ENCODE measurements at regions not wholly inside any gene's neighbourhood (a gene's known extent, or its start where the extent isn't known, plus 50 kb on each side); places are given as distances from the start of the nearest gene placed in this dataset.

DNA sequence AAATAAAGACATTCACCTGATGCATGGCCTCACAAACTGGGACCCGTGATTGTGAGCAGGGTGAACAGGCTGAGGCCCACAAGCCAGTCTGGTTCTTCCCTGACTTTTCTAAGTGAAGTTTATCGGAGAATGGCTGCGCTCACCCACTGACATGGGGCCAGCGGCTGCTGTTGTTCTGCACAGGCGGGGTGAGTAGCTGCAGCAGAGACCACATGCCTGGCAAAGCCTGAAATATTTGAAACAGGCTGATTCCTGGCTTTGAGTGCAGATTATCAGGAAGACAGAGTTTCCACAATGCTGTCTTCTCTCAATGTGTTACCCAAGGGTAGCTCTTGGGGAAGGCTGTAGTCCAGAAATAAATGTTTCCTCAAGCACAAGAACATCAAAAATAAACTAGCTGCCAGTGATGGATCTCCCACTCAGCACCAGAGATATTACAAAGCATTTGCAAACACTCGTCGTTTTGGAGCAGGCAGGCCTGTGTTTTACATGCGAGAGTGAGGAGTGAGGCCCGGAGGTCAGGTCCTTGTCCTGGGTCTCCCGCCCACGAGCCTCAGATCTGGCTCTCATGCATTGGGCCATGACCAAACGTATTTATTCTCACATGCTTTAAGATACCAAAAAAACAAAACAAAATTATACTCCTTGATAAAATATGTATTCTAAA, 647.1 kb downstream of the GALR1 start:
- no peak for DNase-seq (ENCODE audit: low read depth in 2 of 2)
- TF ChIP-seq EZH2 (IDR thresholded peaks at IDR 0.05; ENCODE audit: low read length, missing control alignments): no peak
- TF ChIP-seq, protein P1, sequence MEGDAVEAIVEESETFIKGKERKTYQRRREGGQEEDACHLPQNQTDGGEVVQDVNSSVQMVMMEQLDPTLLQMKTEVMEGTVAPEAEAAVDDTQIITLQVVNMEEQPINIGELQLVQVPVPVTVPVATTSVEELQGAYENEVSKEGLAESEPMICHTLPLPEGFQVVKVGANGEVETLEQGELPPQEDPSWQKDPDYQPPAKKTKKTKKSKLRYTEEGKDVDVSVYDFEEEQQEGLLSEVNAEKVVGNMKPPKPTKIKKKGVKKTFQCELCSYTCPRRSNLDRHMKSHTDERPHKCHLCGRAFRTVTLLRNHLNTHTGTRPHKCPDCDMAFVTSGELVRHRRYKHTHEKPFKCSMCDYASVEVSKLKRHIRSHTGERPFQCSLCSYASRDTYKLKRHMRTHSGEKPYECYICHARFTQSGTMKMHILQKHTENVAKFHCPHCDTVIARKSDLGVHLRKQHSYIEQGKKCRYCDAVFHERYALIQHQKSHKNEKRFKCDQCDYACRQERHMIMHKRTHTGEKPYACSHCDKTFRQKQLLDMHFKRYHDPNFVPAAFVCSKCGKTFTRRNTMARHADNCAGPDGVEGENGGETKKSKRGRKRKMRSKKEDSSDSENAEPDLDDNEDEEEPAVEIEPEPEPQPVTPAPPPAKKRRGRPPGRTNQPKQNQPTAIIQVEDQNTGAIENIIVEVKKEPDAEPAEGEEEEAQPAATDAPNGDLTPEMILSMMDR (conservative IDR thresholded peaks at IDR 0.05 in 1 of 2, IDR thresholded peaks at IDR 0.05 in 1 of 2; ENCODE audit: low read depth in 1 of 2, low read length in 2 of 2): no peak
- no peak overlapping the region for H2AFZ ChIP-seq (ENCODE audit: low read length)

GRCh38 chr18:77897606-77898005, 648.0 kb downstream of the GALR1 start:
- H4K20me1 ChIP-seq (ENCODE audit: control insufficient read depth, extremely low read depth, insufficient read depth, low read length): no peaks in the 10 kb centered on the region
- no peak overlapping the region for H2AFZ ChIP-seq (ENCODE audit: low read length)
- TF ChIP-seq EZH2 (IDR thresholded peaks at IDR 0.05; ENCODE audit: low read length, missing control alignments): no peak
- TF ChIP-seq, protein P1 (conservative IDR thresholded peaks at IDR 0.05 in 1 of 2, IDR thresholded peaks at IDR 0.05 in 1 of 2; ENCODE audit: low read depth in 1 of 2, low read length in 2 of 2): no peak
- H3K4me2 ChIP-seq (ENCODE audit: extremely low read depth, insufficient read depth, low read length): no peak overlapping the region
- no peaks in the 10 kb centered on the region for H3K27me3 ChIP-seq (ENCODE audit: control insufficient read depth, insufficient read depth, low read length)
- H3K27ac ChIP-seq (ENCODE audit: insufficient read depth, low read length): no peak overlapping the region
- H3K4me3 ChIP-seq (replicated peaks in 1 of 4; ENCODE audit: control extremely low read depth in 1 of 4, insufficient read depth in 1 of 4, low read depth in 3 of 4, low read length in 4 of 4): no peak overlapping the region
- H3K36me3 ChIP-seq (ENCODE audit: control insufficient read depth, insufficient read depth, low read length): no peaks in the 10 kb centered on the region
- no peak overlapping the region for H3K9ac ChIP-seq (ENCODE audit: insufficient read depth, low read length)
- no peaks in the 10 kb centered on the region for H3K9me3 ChIP-seq (ENCODE audit: control insufficient read depth, insufficient read depth, low read depth, low read length)
- DNase-seq (ENCODE audit: low read depth in 2 of 2): no peak
- H3K4me1 ChIP-seq (ENCODE audit: control insufficient read depth, extremely low read depth, insufficient read depth, low read length): no peaks in the 10 kb centered on the region
- no peaks in the 10 kb centered on the region for H3K79me2 ChIP-seq (ENCODE audit: control insufficient read depth, insufficient read depth, low read length)

More for the DNA sequence above, 647.1 kb downstream of the GALR1 start:
- Histone ChIP-seq H3K4me3 (replicated peaks in 1 of 4; ENCODE audit: control extremely low read depth in 1 of 4, insufficient read depth in 1 of 4, low read depth in 3 of 4, low read length in 4 of 4) (no peak overlapping the region), H3K4me2 (ENCODE audit: extremely low read depth, insufficient read depth, low read length) (no peak overlapping the region), H4K20me1 (ENCODE audit: control insufficient read depth, extremely low read depth, insufficient read depth, low read length) (no peaks in the 10 kb centered on the region), H3K79me2 (ENCODE audit: control insufficient read depth, insufficient read depth, low read length) (no peaks in the 10 kb centered on the region), H3K27me3 (ENCODE audit: control insufficient read depth, insufficient read depth, low read length) (no peaks in the 10 kb centered on the region), H3K4me1 (ENCODE audit: control insufficient read depth, extremely low read depth, insufficient read depth, low read length) (no peaks in the 10 kb centered on the region), H3K36me3 (ENCODE audit: control insufficient read depth, insufficient read depth, low read length) (no peaks in the 10 kb centered on the region), H3K9ac (ENCODE audit: insufficient read depth, low read length) (no peak overlapping the region), H3K27ac (ENCODE audit: insufficient read depth, low read length) (no peak overlapping the region), H3K9me3 (ENCODE audit: control insufficient read depth, insufficient read depth, low read depth, low read length) (no peaks in the 10 kb centered on the region)

DNA sequence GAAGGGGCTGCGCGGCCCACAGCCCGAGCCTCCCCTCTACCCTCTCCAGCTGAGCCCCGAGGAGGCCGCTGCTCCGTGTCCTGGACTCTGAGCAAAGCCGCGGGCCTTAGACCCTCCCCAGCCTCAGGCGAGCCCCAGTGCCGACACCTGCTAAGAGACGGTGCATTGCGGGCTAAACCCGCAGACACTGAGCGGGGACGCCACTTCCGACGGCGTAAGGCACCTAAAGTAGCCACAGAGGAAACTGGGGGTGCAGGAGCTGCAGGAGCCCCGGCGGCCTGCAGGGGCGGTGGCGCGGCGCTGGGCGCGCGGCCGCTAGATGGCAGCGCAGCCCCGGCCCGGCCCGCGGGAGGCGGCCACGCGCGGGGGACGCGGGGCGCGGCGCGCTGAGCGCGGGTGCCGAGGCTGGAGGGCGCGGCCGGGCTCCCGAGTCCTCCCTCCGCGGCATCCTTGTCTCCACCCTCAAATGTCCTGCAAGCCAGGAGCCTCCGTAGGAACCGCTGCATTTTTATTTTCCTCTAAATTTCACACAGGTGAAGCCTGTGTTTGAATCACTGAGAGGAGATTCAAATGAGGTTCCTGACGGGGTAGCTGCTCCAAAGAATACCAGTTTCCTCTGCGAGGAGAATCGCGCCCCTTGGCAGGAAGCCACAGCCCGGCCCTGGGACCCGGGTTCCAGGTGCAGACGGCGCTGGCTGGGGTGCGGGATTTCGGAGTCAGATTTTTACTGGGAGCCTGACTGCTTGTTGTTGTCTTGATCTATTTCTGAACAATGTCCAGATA, 650.5 kb downstream of the GALR1 start:
- peak overlapping the region; percentile 35 for H3K4me2 ChIP-seq (ENCODE audit: extremely low read depth, insufficient read depth, low read length)
- no peak overlapping the region for H3K9ac ChIP-seq (ENCODE audit: insufficient read depth, low read length)
- H3K79me2 ChIP-seq (ENCODE audit: control insufficient read depth, insufficient read depth, low read length): no peaks in the 10 kb centered on the region
- H3K4me3 ChIP-seq (replicated peaks in 1 of 4; ENCODE audit: control extremely low read depth in 1 of 4, insufficient read depth in 1 of 4, low read depth in 3 of 4, low read length in 4 of 4): peak overlapping the region in 1 of 4 experiments; percentile 21
- no peaks in the 10 kb centered on the region for H3K9me3 ChIP-seq (ENCODE audit: control insufficient read depth, insufficient read depth, low read depth, low read length)
- no peak overlapping the region for H2AFZ ChIP-seq (ENCODE audit: low read length)
- no peaks in the 10 kb centered on the region for H3K27me3 ChIP-seq (ENCODE audit: control insufficient read depth, insufficient read depth, low read length)
- H3K4me1 ChIP-seq (ENCODE audit: control insufficient read depth, extremely low read depth, insufficient read depth, low read length): no peaks in the 10 kb centered on the region
- H3K27ac ChIP-seq (ENCODE audit: insufficient read depth, low read length): no peak overlapping the region
- no peaks in the 10 kb centered on the region for H4K20me1 ChIP-seq (ENCODE audit: control insufficient read depth, extremely low read depth, insufficient read depth, low read length)
- TF ChIP-seq, protein P1 (conservative IDR thresholded peaks at IDR 0.05 in 1 of 2, IDR thresholded peaks at IDR 0.05 in 1 of 2; ENCODE audit: low read depth in 1 of 2, low read length in 2 of 2): peak; percentile 45 to 64
- TF ChIP-seq EZH2 (IDR thresholded peaks at IDR 0.05; ENCODE audit: low read length, missing control alignments): no peak
- H3K36me3 ChIP-seq (ENCODE audit: control insufficient read depth, insufficient read depth, low read length): no peaks in the 10 kb centered on the region
- peak; percentile 2 to 18 for DNase-seq (ENCODE audit: low read depth in 2 of 2)

All from fibroblast of lung (primary cell).